Right lobe of liver (tissue), 4 donors: ENCODE measurements at regions not wholly inside any gene's neighbourhood (a gene's known extent, or its start where the extent isn't known, plus 50 kb on each side); places are given as distances from the start of the nearest gene placed in this dataset.

Experiments used
- CTCF ChIP-seq, 4 donors: fragments of 200-600 bp in 3 of 4; fragments of 450-650 bp in 1 of 4; IDR thresholded peaks; one replicate each; pipeline versions ENCODE4 v1.5.1 to v1.8.0; 2016 to 2022; ENCODE audit warnings: antibody characterized with exemption in 4 of 4, mild to moderate bottlenecking in 2 of 4
- POLR2A ChIP-seq: fragments of 450-650 bp; IDR thresholded peaks from one replicate; pipeline ENCODE4 v1.6.1; 2017; ENCODE audit warnings: antibody characterized with exemption, mild to moderate bottlenecking
- donor health status: DM: no; HTN: no; CAD: no.
- donor health status: DM: no; HTN: no; CAD: no.
- donor health status: DM: no; HTN: yes; CAD: no.

DNA sequence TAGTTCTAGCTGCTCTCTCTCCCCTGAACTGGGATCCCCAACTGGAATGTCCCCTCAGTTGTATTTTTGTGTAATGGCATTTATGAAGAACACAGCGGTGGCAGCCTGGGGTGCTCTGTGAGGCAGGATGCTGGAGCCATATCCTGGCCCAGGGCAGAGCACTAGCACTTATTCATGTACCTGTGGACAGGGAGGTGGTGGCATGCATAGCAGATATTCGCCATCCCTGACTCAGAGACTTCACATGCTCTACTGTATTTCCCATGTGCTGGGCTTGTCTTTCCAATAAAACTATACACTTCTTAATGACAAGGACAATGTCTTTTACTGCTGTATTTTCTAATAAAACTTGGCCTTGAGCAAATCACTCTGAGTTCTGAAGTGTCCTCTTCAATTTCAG is 125.3 kb downstream of the ADAMTS15 start:
- no peak for TF ChIP-seq POLR2A
- TF ChIP-seq CTCF (IDR thresholded peaks at IDR 0.05), result no peak
